ENCODE measurements at regions not wholly inside any gene's neighbourhood (a gene's known extent, or its start where the extent isn't known, plus 50 kb on each side); places are given as distances from the start of the nearest gene placed in this dataset.

DNA sequence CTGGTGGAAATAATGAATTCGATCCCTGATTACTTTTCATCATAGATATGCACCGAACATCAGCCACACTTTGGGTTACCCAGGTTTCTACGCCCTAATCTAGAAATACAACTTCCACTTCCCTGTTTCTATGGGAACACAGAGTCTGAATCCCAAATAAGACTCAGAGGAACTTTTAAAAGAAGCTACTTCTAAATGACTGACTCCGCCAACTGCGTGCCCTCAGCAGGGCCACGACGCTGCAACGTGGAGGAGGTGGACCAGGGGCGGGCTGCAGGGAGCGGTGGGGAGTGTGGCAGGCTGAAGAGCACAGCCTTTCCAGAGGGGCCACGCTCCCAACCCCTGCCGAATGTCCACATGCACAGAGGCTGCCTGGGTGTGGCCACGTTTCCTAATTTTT is 304.0 kb downstream of the SHANK2 start:
- ATAC-seq (replicated peaks) = no peak

DNA sequence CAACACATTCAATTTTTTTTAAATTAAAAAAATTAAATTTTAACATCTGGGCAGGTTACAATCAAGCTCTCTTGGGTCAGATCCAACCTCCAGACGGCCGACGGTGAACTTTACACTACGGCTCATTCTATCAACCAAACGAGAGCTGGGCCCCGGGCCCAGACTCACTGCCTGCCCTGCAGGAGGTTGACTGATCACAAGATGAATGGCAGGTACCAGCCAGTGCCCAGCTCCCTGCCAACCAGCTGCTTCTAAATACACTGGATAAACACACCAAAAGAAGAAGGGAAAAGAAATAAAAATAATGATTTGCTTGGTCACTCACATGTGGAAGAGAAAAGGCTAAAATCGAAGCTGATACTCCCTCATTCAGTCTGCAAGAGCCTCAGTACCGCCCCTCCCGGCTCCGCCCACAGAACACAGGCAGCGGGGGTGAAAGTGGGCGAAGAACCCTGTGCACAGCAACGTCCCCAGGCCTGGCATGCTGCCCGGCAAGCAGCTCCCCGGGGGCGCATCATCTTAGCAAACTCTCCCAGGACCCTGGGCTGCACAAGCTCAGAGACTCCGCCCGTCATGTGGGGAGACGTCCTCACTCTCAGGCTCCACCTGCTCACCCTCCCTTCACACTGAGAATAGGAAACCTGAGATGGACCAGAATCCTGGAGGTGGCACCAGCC is 303.4 kb downstream of the SHANK2 start:
- peaks cover 18 to 32% of the 10 kb centered on the region in 2 donors for H3K9me3 Mint-ChIP-seq
- no peak overlapping the region for H3K27ac Mint-ChIP-seq
- H3K36me3 Mint-ChIP-seq (ENCODE audit: insufficient read depth) = peaks cover 3% of the 10 kb centered on the region
- DNase-seq = no peak
- no peak for ATAC-seq (replicated peaks)
- H3K4me3 Mint-ChIP-seq = no peak overlapping the region
- no peaks in the 10 kb centered on the region for H3K4me1 Mint-ChIP-seq (ENCODE audit: low read depth in 2 of 2)
- H3K27me3 Mint-ChIP-seq = peaks cover 11 to 44% of the 10 kb centered on the region in 2 donors

More for the DNA sequence above, 304.0 kb downstream of the SHANK2 start:
- DNase-seq = no peak
- H3K27me3 Mint-ChIP-seq = peaks cover 7 to 38% of the 10 kb centered on the region in 2 donors
- H3K4me3 Mint-ChIP-seq = no peak overlapping the region
- H3K27ac Mint-ChIP-seq = no peak overlapping the region
- no peaks in the 10 kb centered on the region for H3K4me1 Mint-ChIP-seq (ENCODE audit: low read depth in 2 of 2)
- peaks cover 18 to 35% of the 10 kb centered on the region in 2 donors for H3K9me3 Mint-ChIP-seq
- peaks cover 3% of the 10 kb centered on the region for H3K36me3 Mint-ChIP-seq (ENCODE audit: insufficient read depth)

DNA sequence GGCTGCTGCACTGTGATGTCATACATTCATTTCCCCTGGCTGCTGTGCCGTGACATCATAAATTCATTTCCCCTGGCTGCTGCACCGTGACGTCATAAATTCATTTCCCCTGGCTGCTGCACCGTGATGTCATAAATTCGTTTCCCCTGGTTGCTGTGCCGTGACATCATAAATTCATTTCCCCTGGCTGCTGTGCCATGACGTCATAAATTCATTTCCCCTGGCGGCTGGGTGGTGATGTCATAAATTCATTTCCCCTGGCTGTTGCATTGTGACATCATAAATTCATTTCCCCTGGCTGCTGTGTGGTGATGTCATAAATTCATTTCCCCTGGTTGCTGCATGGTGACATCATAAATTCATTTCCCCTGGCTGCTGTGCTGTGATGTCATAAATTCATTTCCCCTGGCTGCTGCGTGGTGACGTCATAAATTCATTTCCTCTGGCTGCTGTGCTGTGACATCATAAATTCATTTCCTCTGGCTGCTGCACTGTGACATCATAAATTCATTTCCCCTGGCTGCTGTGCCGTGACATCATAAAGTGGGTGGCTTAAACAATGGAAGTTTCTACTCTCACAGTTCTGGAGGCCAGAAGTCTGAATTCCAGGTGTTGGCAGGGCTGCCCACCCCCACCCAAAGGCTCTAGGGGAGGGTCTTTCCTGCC is 301.1 kb downstream of the SHANK2 start:
- no peak overlapping the region for H3K4me3 Mint-ChIP-seq
- DNase-seq = no peak
- no peak for ATAC-seq (replicated peaks)
- H3K36me3 Mint-ChIP-seq (ENCODE audit: insufficient read depth) = peaks cover 3% of the 10 kb centered on the region
- no peak overlapping the region for H3K27ac Mint-ChIP-seq
- H3K9me3 Mint-ChIP-seq = peaks cover 13 to 17% of the 10 kb centered on the region in 2 donors
- no peaks in the 10 kb centered on the region for H3K4me1 Mint-ChIP-seq (ENCODE audit: low read depth in 2 of 2)
- H3K27me3 Mint-ChIP-seq = peaks cover 13 to 43% of the 10 kb centered on the region in 2 donors

DNA sequence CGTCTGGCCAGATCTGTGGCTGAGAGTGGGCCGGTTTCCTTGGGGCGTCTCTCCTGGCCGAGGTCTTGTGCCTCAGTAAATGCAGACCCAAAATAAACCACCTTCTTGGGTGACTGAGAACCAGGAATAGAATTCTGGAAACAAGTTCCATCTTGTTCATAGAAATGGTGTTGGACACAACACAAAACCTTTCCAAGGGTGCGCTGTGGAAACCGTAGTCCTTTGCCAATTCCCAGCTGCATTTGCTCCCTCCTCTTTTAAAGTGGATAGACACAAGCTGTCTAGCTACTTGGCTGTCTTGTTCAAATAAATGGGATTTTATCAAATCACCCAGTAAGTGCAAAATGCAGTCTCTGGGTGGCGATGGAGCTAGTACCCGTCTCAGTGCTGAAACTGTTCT is 300.2 kb downstream of the SHANK2 start:
- ATAC-seq (replicated peaks) (no peak), DNase-seq (no peak)
- H3K4me3 Mint-ChIP-seq = no peak overlapping the region
- H3K36me3 Mint-ChIP-seq (ENCODE audit: insufficient read depth) = peaks cover 3% of the 10 kb centered on the region
- H3K27ac Mint-ChIP-seq = no peak overlapping the region
- H3K27me3 Mint-ChIP-seq = peaks cover 13 to 35% of the 10 kb centered on the region in 2 donors
- H3K9me3 Mint-ChIP-seq = peaks cover 13 to 16% of the 10 kb centered on the region in 2 donors
- no peaks in the 10 kb centered on the region for H3K4me1 Mint-ChIP-seq (ENCODE audit: low read depth in 2 of 2)

DNA sequence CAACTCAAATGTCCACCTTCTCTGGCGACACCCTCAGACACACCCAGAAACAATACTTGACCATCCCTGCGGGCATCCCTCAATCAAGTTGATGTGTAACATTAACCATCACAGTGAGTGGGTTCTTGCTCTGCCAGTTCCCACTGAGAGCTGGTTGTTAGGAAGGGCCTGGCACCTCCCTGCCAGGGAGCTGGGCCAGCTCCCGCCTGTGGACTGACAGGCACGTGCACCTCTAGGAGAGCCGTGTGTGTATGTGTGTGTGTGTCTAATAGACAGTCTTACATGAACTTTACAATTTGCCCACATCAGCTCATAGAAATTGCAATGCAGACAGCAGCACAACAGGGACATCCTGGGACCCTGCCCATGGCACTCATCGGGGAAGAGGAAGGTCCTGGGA is 298.7 kb downstream of the SHANK2 start:
- ATAC-seq (replicated peaks) = no peak
- Mint-ChIP-seq H3K36me3 (ENCODE audit: insufficient read depth) (peaks cover 3% of the 10 kb centered on the region), H3K4me3 (no peak overlapping the region), H3K27ac (no peak overlapping the region), H3K27me3 (peaks cover 7 to 24% of the 10 kb centered on the region in 2 donors), H3K9me3 (peaks cover 10% of the 10 kb centered on the region in 2 donors), H3K4me1 (ENCODE audit: low read depth in 2 of 2) (no peaks in the 10 kb centered on the region)
- DNase-seq = no peak

DNA sequence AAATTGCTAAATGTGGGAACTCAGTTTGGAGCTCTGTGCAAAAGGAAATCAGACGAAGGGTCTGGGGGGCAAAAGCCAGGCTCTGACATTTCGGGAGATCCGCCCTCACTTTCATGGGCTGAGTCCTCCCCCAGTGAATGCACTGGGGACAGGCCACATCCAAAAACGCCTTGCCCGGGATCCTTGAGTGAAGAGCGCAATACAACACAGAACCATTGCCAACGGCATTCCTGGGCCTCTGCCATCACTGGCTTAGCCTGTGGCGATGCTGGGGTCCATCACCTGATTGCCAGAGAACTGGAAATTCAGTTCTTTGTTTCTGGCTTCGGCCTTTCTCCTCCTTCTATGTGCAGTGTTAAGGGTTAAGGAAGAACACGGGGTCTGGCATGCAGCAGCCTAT is 297.9 kb downstream of the SHANK2 start:
- Mint-ChIP-seq H3K27me3 (peaks cover 7 to 24% of the 10 kb centered on the region in 2 donors), H3K27ac (no peak overlapping the region), H3K4me1 (ENCODE audit: low read depth in 2 of 2) (no peaks in the 10 kb centered on the region), H3K36me3 (ENCODE audit: insufficient read depth) (peaks cover 3% of the 10 kb centered on the region), H3K9me3 (peaks cover 10% of the 10 kb centered on the region in 2 donors), H3K4me3 (no peak overlapping the region)
- no peak for DNase-seq
- ATAC-seq (replicated peaks) = no peak

All from effector memory CD8-positive, alpha-beta T cell (primary cell).